ENCODE measurements at regions not wholly inside any gene's neighbourhood (a gene's known extent, or its start where the extent isn't known, plus 50 kb on each side); places are given as distances from the start of the nearest gene placed in this dataset.

- ChIA-PET CTCF (no interaction called here), POLR2A (no interaction called here)
- peaks cover 8% of the 10 kb centered on the region for H3K27me3 Mint-ChIP-seq (ENCODE audit: low read depth)
- ATAC-seq (no peak), DNase-seq (no peak)
- no peak overlapping the region for H3K4me3 Mint-ChIP-seq
- no peaks in the 10 kb centered on the region for H3K36me3 Mint-ChIP-seq (ENCODE audit: low read depth)
- H3K4me1 Mint-ChIP-seq (ENCODE audit: low read depth), result no peaks in the 10 kb centered on the region
- no peaks in the 10 kb centered on the region for H3K9me3 Mint-ChIP-seq (ENCODE audit: insufficient read depth)
- no peak overlapping the region for H3K27ac Mint-ChIP-seq
Observed at GRCh38 chr9:115212125-115212605, 94.2 kb upstream of the TNC start.

GRCh38 chr9:115212832-115213231, 94.9 kb upstream of the TNC start:
- Mint-ChIP-seq H3K36me3 (ENCODE audit: low read depth) (no peaks in the 10 kb centered on the region), H3K4me3 (no peak overlapping the region), H3K27me3 (ENCODE audit: low read depth) (peaks cover 9% of the 10 kb centered on the region), H3K9me3 (ENCODE audit: insufficient read depth) (no peaks in the 10 kb centered on the region), H3K27ac (no peak overlapping the region), H3K4me1 (ENCODE audit: low read depth) (no peaks in the 10 kb centered on the region)
- no peak for DNase-seq
- ChIA-PET CTCF (no interaction called here), POLR2A (no interaction called here)
- no peak for ATAC-seq

- Mint-ChIP-seq H3K4me1 (ENCODE audit: low read depth) (no peaks in the 10 kb centered on the region), H3K4me3 (no peak overlapping the region), H3K27ac (no peak overlapping the region), H3K36me3 (ENCODE audit: low read depth) (no peaks in the 10 kb centered on the region), H3K27me3 (ENCODE audit: low read depth) (peaks cover 9% of the 10 kb centered on the region), H3K9me3 (ENCODE audit: insufficient read depth) (no peaks in the 10 kb centered on the region)
- DNase-seq, result no peak
- ChIA-PET CTCF (no interaction called here), POLR2A (no interaction called here)
- ATAC-seq, result no peak
Observed at GRCh38 chr9:115213818-115214334, 95.9 kb upstream of the TNC start.

GRCh38 chr9:115216873-115217272, 98.9 kb upstream of the TNC start:
- peaks cover 6% of the 10 kb centered on the region for H3K27me3 Mint-ChIP-seq (ENCODE audit: low read depth)
- no peaks in the 10 kb centered on the region for H3K4me1 Mint-ChIP-seq (ENCODE audit: low read depth)
- ChIA-PET POLR2A (no interaction called here), CTCF (no interaction called here)
- no peak overlapping the region for H3K27ac Mint-ChIP-seq
- ATAC-seq (no peak), DNase-seq (no peak)
- no peaks in the 10 kb centered on the region for H3K36me3 Mint-ChIP-seq (ENCODE audit: low read depth)
- no peak overlapping the region for H3K4me3 Mint-ChIP-seq
- H3K9me3 Mint-ChIP-seq (ENCODE audit: insufficient read depth), result no peaks in the 10 kb centered on the region

- ATAC-seq (no peak), DNase-seq (no peak)
- ChIA-PET CTCF (interaction anchor here (0.9 kb wide), 1 partner anchor 10 kb away, joined by 3 read pairs; no protein-coding TSS in a partner anchor), POLR2A (no interaction called here)
- no peaks in the 10 kb centered on the region for H3K36me3 Mint-ChIP-seq (ENCODE audit: low read depth)
- H3K4me3 Mint-ChIP-seq, result no peak overlapping the region
- no peak overlapping the region for H3K27ac Mint-ChIP-seq
- peaks cover 13% of the 10 kb centered on the region for H3K27me3 Mint-ChIP-seq (ENCODE audit: low read depth)
- H3K9me3 Mint-ChIP-seq (ENCODE audit: insufficient read depth), result no peaks in the 10 kb centered on the region
- H3K4me1 Mint-ChIP-seq (ENCODE audit: low read depth), result no peaks in the 10 kb centered on the region
Observed at GRCh38 chr9:115220319-115221005, 102.5 kb upstream of the TNC start.

- H3K27me3 Mint-ChIP-seq (ENCODE audit: low read depth), result peaks cover 10% of the 10 kb centered on the region
Observed at GRCh38 chr9:115223471-115223870, 105.5 kb upstream of the TNC start.

GRCh38 chr9:115225459-115226116, 107.6 kb upstream of the TNC start:
- CTCF ChIA-PET, result no interaction called here
- H3K4me3 Mint-ChIP-seq, result no peak overlapping the region
- no peaks in the 10 kb centered on the region for H3K9me3 Mint-ChIP-seq (ENCODE audit: insufficient read depth)
- H3K4me1 Mint-ChIP-seq (ENCODE audit: low read depth), result no peaks in the 10 kb centered on the region
- no peaks in the 10 kb centered on the region for H3K36me3 Mint-ChIP-seq (ENCODE audit: low read depth)
- ATAC-seq (no peak), DNase-seq (no peak)
- H3K27me3 Mint-ChIP-seq (ENCODE audit: low read depth), result peaks cover 10% of the 10 kb centered on the region
- POLR2A ChIA-PET, result no interaction called here
- H3K27ac Mint-ChIP-seq, result no peak overlapping the region

More at GRCh38 chr9:115223471-115223870, 105.5 kb upstream of the TNC start:
- Mint-ChIP-seq H3K9me3 (ENCODE audit: insufficient read depth) (no peaks in the 10 kb centered on the region), H3K36me3 (ENCODE audit: low read depth) (no peaks in the 10 kb centered on the region), H3K4me1 (ENCODE audit: low read depth) (no peaks in the 10 kb centered on the region), H3K27ac (no peak overlapping the region), H3K4me3 (no peak overlapping the region)
- ChIA-PET POLR2A (no interaction called here), CTCF (no interaction called here)
- ATAC-seq (no peak), DNase-seq (no peak)

GRCh38 chr9:115226152-115226551, 108.2 kb upstream of the TNC start:
- POLR2A ChIA-PET, result no interaction called here
- no peak overlapping the region for H3K27ac Mint-ChIP-seq
- CTCF ChIA-PET, result no interaction called here

GRCh38 chr9:115229496-115229895, 111.5 kb upstream of the TNC start:
- ChIA-PET CTCF (no interaction called here), POLR2A (no interaction called here)
- Mint-ChIP-seq H3K9me3 (ENCODE audit: insufficient read depth) (no peaks in the 10 kb centered on the region), H3K27me3 (ENCODE audit: low read depth) (peaks cover 6% of the 10 kb centered on the region), H3K4me1 (ENCODE audit: low read depth) (no peaks in the 10 kb centered on the region), H3K36me3 (ENCODE audit: low read depth) (no peaks in the 10 kb centered on the region), H3K27ac (no peak overlapping the region), H3K4me3 (no peak overlapping the region)
- DNase-seq (no peak), ATAC-seq (no peak)

More at GRCh38 chr9:115226152-115226551, 108.2 kb upstream of the TNC start:
- ATAC-seq (no peak), DNase-seq (no peak)
- Mint-ChIP-seq H3K9me3 (ENCODE audit: insufficient read depth) (no peaks in the 10 kb centered on the region), H3K27me3 (ENCODE audit: low read depth) (peaks cover 12% of the 10 kb centered on the region), H3K4me1 (ENCODE audit: low read depth) (no peaks in the 10 kb centered on the region), H3K36me3 (ENCODE audit: low read depth) (no peaks in the 10 kb centered on the region), H3K4me3 (no peak overlapping the region)

- peaks cover 2% of the 10 kb centered on the region for H3K27me3 Mint-ChIP-seq (ENCODE audit: low read depth)
- H3K4me3 Mint-ChIP-seq, result no peak overlapping the region
- no peaks in the 10 kb centered on the region for H3K4me1 Mint-ChIP-seq (ENCODE audit: low read depth)
- ATAC-seq (no peak), DNase-seq (no peak)
- H3K36me3 Mint-ChIP-seq (ENCODE audit: low read depth), result no peaks in the 10 kb centered on the region
- no peak overlapping the region for H3K27ac Mint-ChIP-seq
- ChIA-PET POLR2A (no interaction called here), CTCF (no interaction called here)
- no peaks in the 10 kb centered on the region for H3K9me3 Mint-ChIP-seq (ENCODE audit: insufficient read depth)
Observed at GRCh38 chr9:115230924-115231515, 113.1 kb upstream of the TNC start.

- no peak overlapping the region for H3K4me3 Mint-ChIP-seq
- no peaks in the 10 kb centered on the region for H3K4me1 Mint-ChIP-seq (ENCODE audit: low read depth)
- no peaks in the 10 kb centered on the region for H3K9me3 Mint-ChIP-seq (ENCODE audit: insufficient read depth)
- no peak overlapping the region for H3K27ac Mint-ChIP-seq
- POLR2A ChIA-PET, result no interaction called here
- CTCF ChIA-PET, result no interaction called here
- no peak for DNase-seq
- ATAC-seq, result no peak
- H3K27me3 Mint-ChIP-seq (ENCODE audit: low read depth), result peaks cover 8% of the 10 kb centered on the region
- H3K36me3 Mint-ChIP-seq (ENCODE audit: low read depth), result no peaks in the 10 kb centered on the region
Observed at GRCh38 chr9:115232181-115232774, 114.3 kb upstream of the TNC start.

GRCh38 chr9:115234094-115234493, 116.1 kb upstream of the TNC start:
- no peak overlapping the region for H3K27ac Mint-ChIP-seq
- H3K36me3 Mint-ChIP-seq (ENCODE audit: low read depth), result no peaks in the 10 kb centered on the region
- peaks cover 9% of the 10 kb centered on the region for H3K27me3 Mint-ChIP-seq (ENCODE audit: low read depth)
- ATAC-seq, result no peak
- no peak overlapping the region for H3K4me3 Mint-ChIP-seq
- H3K9me3 Mint-ChIP-seq (ENCODE audit: insufficient read depth), result no peaks in the 10 kb centered on the region
- no peak for DNase-seq
- no peaks in the 10 kb centered on the region for H3K4me1 Mint-ChIP-seq (ENCODE audit: low read depth)
- CTCF ChIA-PET, result no interaction called here
- POLR2A ChIA-PET, result no interaction called here
